ENCODE measurements at regions not wholly inside any gene's neighbourhood (a gene's known extent, or its start where the extent isn't known, plus 50 kb on each side); places are given as distances from the start of the nearest gene placed in this dataset.

DNA sequence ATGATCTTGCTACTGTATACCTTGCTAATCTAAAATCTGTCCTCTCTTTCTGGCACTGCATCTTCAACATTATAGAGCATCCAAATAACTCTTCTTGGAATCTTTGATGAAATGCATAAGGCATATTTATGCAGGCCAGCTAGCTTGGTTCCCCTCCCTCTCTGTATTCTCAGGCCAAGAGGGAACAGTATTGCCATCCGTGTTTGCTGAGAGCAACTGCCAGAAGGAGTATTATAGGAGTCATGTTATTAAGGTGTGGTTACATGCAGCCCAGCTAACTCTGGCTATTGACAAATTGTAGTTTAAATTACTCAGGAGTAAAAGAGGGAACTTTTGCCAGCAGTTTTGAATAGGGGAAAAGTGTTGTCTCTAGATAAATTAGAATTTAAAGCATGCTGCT, 309.3 kb upstream of the E2F7 start:
- Histone ChIP-seq H3K9me3 (ENCODE audit: low read depth) (no peaks in the 10 kb centered on the region), H3K27ac (no peak overlapping the region), H3K79me2 (ENCODE audit: low read depth) (no peaks in the 10 kb centered on the region), H3F3A (ENCODE audit: low read depth) (no peaks in the 10 kb centered on the region), H2AFZ (replicated peaks) (no peak overlapping the region), H3K4me3 (no peak overlapping the region), H3K27me3 (no peaks in the 10 kb centered on the region), H3K36me3 (no peaks in the 10 kb centered on the region), H3K4me2 (no peak overlapping the region), H3K9ac (no peak overlapping the region), H4K20me1 (ENCODE audit: low read depth) (no peaks in the 10 kb centered on the region), H3K4me1 (no peaks in the 10 kb centered on the region)
- Mint-ChIP-seq H3K9me3 (peaks cover 5% of the 10 kb centered on the region), H3K27ac (no peak overlapping the region), H3K4me1 (peaks cover 6% of the 10 kb centered on the region), H3K4me3 (no peak overlapping the region), H3K27me3 (ENCODE audit: insufficient read depth, low read depth) (no peaks in the 10 kb centered on the region), H3K36me3 (peaks cover 8% of the 10 kb centered on the region)
- DNase-seq (ENCODE audit: low spot score) = no peak
- TF ChIP-seq, protein P1, sequence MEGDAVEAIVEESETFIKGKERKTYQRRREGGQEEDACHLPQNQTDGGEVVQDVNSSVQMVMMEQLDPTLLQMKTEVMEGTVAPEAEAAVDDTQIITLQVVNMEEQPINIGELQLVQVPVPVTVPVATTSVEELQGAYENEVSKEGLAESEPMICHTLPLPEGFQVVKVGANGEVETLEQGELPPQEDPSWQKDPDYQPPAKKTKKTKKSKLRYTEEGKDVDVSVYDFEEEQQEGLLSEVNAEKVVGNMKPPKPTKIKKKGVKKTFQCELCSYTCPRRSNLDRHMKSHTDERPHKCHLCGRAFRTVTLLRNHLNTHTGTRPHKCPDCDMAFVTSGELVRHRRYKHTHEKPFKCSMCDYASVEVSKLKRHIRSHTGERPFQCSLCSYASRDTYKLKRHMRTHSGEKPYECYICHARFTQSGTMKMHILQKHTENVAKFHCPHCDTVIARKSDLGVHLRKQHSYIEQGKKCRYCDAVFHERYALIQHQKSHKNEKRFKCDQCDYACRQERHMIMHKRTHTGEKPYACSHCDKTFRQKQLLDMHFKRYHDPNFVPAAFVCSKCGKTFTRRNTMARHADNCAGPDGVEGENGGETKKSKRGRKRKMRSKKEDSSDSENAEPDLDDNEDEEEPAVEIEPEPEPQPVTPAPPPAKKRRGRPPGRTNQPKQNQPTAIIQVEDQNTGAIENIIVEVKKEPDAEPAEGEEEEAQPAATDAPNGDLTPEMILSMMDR (IDR thresholded peaks at IDR 0.05) = no peak
- no peak for TF ChIP-seq EZH2phosphoT487 (IDR thresholded peaks at IDR 0.05)
- TF ChIP-seq EZH2 (IDR thresholded peaks at IDR 0.05) = no peak

DNA sequence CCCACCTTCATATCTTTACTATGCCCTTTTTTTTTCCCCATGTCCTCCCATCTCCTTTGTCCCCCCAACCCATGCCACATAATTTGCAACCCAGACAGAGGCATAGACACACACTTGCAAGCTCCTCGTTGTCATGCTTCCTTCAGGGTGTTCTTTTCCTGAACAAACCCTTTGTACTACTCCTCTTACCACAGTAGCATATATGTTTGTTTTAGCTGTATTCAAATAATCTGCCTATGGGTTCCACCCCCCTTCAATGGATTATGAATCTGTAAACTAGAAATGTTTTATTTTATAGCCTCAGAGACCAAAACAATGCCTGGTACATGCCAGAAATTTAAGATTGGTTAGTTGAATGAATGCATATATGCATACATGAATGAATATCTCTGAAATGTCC, 307.1 kb upstream of the E2F7 start:
- TF ChIP-seq EZH2 (IDR thresholded peaks at IDR 0.05) = no peak
- TF ChIP-seq, protein P1 (IDR thresholded peaks at IDR 0.05) = no peak
- no peak for TF ChIP-seq EZH2phosphoT487 (IDR thresholded peaks at IDR 0.05)
- no peaks in the 10 kb centered on the region for H4K20me1 ChIP-seq (ENCODE audit: low read depth)
- Mint-ChIP-seq H3K27ac (no peak overlapping the region), H3K4me1 (peaks cover 2% of the 10 kb centered on the region), H3K4me3 (no peak overlapping the region), H3K27me3 (ENCODE audit: insufficient read depth, low read depth) (no peaks in the 10 kb centered on the region), H3K36me3 (peaks cover 6% of the 10 kb centered on the region), H3K9me3 (peaks cover 8% of the 10 kb centered on the region)
- no peaks in the 10 kb centered on the region for H3F3A ChIP-seq (ENCODE audit: low read depth)
- no peaks in the 10 kb centered on the region for H3K79me2 ChIP-seq (ENCODE audit: low read depth)
- H2AFZ ChIP-seq (replicated peaks) = no peak overlapping the region
- no peak for DNase-seq (ENCODE audit: low spot score)
- no peak overlapping the region for H3K4me2 ChIP-seq
- H3K27me3 ChIP-seq = no peaks in the 10 kb centered on the region
- no peak overlapping the region for H3K9ac ChIP-seq
- no peaks in the 10 kb centered on the region for H3K9me3 ChIP-seq (ENCODE audit: low read depth)
- no peak overlapping the region for H3K27ac ChIP-seq
- no peak overlapping the region for H3K4me3 ChIP-seq
- H3K36me3 ChIP-seq = no peaks in the 10 kb centered on the region
- no peaks in the 10 kb centered on the region for H3K4me1 ChIP-seq

DNA sequence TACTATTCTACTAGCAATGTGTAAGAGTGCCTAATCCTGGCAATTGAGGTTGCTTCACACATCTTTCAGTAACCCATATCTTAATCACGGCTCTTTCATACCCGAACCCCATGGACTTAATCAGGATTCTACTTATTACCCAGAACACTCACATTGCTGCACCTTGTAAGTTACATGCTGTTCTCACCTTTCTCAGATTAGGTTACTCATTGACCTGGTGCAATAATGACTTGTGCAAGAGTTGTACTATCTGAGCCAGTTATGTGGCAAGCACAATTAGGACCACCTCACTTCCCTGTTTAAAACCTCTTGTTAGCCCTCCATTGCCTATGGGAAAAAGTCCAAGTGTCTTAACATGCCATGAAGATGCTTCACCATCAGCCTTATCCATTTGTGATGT, 306.7 kb upstream of the E2F7 start:
- H4K20me1 ChIP-seq (ENCODE audit: low read depth) = no peaks in the 10 kb centered on the region
- H3K9ac ChIP-seq = no peak overlapping the region
- no peaks in the 10 kb centered on the region for H3F3A ChIP-seq (ENCODE audit: low read depth)
- H3K4me2 ChIP-seq = no peak overlapping the region
- H3K9me3 ChIP-seq (ENCODE audit: low read depth) = no peaks in the 10 kb centered on the region
- H3K79me2 ChIP-seq (ENCODE audit: low read depth) = no peaks in the 10 kb centered on the region
- peaks cover 5% of the 10 kb centered on the region for H3K9me3 Mint-ChIP-seq
- H3K4me1 ChIP-seq = no peaks in the 10 kb centered on the region
- H3K27ac ChIP-seq = no peak overlapping the region
- H3K27me3 ChIP-seq = no peaks in the 10 kb centered on the region
- DNase-seq (ENCODE audit: low spot score) = no peak
- H3K4me1 Mint-ChIP-seq = peaks cover 2% of the 10 kb centered on the region
- H3K4me3 Mint-ChIP-seq = no peak overlapping the region
- H3K36me3 ChIP-seq = no peaks in the 10 kb centered on the region
- TF ChIP-seq, protein P1 (IDR thresholded peaks at IDR 0.05) = no peak
- TF ChIP-seq EZH2phosphoT487 (IDR thresholded peaks at IDR 0.05) (no peak), EZH2 (IDR thresholded peaks at IDR 0.05) (no peak)
- H3K36me3 Mint-ChIP-seq = peaks cover 5% of the 10 kb centered on the region
- H3K27me3 Mint-ChIP-seq (ENCODE audit: insufficient read depth, low read depth) = no peaks in the 10 kb centered on the region
- no peak overlapping the region for H2AFZ ChIP-seq (replicated peaks)
- H3K4me3 ChIP-seq = no peak overlapping the region
- H3K27ac Mint-ChIP-seq = no peak overlapping the region

All from neural progenitor cell (in vitro differentiated cells).